ENCODE measurements at regions not wholly inside any gene's neighbourhood (a gene's known extent, or its start where the extent isn't known, plus 50 kb on each side); places are given as distances from the start of the nearest gene placed in this dataset.

- no peak for TF ChIP-seq HDGF (IDR thresholded peaks at IDR 0.05; ENCODE audit: borderline replicate concordance)
- no peak for TF ChIP-seq SP1 (IDR thresholded peaks at IDR 0.05)
- no peak for TF ChIP-seq ELF4 (IDR thresholded peaks at IDR 0.05)
- no peak for TF ChIP-seq SUZ12 (IDR thresholded peaks at IDR 0.05)
- TF ChIP-seq TARDBP (IDR thresholded peaks at IDR 0.05) = no peak
- TF ChIP-seq FOXK2 (IDR thresholded peaks at IDR 0.05) = no peak
Measured at GRCh38 chr4:29082684-29083083, 1637.5 kb upstream of the PCDH7 start.

Data from HEK293T (cell line).